HFFc6 (cell line): ENCODE measurements at regions not wholly inside any gene's neighbourhood (a gene's known extent, or its start where the extent isn't known, plus 50 kb on each side); places are given as distances from the start of the nearest gene placed in this dataset.

Source experiments
- DNase-seq: peaks from one replicate; pipeline ENCODE4 v3.0.0-alpha.2; 2018
- H3K27ac Mint-ChIP-seq: 2 replicates; pipeline ENCODE4 v1.8.0; 2020; ENCODE audit warnings: mild to moderate bottlenecking, mixed read lengths
- H3K27me3 Mint-ChIP-seq: 2 replicates; pipeline ENCODE4 v1.8.0; 2021; ENCODE audit warnings: mild to moderate bottlenecking, moderate library complexity, mixed read lengths; ENCODE audit not compliant: insufficient read depth
- H3K36me3 Mint-ChIP-seq: 2 replicates; pipeline ENCODE4 v1.8.0; 2021; ENCODE audit warnings: low read depth, mixed read lengths
- H3K4me1 Mint-ChIP-seq: 2 replicates; pipeline ENCODE4 v1.8.0; 2020; ENCODE audit warnings: low read depth, mixed read lengths
- H3K4me3 Mint-ChIP-seq: 2 replicates; pipeline ENCODE4 v1.8.0; 2020; ENCODE audit warnings: mild to moderate bottlenecking, moderate library complexity, mixed read lengths
- H3K9me3 Mint-ChIP-seq: 2 replicates; pipeline ENCODE4 v1.8.0; 2020; ENCODE audit warnings: mild to moderate bottlenecking, mixed read lengths
- CTCF ChIP-seq: fragments of 200-600 bp; sonication (generic); IDR thresholded peaks from 2 replicates; pipeline ENCODE4 v1.5.0; 2021; ENCODE audit warnings: antibody characterized with exemption, mild to moderate bottlenecking

DNA sequence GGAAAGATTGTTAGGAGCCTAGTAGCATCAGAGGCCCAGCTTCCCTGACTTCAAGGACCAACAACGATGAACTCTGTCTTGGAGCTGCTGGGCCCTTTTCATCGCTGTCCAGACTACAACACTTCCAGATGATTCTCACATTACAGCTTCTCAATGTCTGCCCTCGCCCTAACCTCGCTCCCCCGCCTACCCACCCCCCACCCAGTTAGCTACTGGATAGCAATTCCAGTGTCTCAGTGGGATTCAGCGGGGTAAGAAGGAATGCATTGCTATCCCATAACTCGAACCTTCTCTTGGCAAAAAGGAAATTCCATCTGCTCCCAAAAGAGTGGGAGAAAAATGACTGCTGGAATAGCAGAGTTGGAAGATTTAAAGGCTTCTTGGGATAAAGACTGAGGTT lies 65.0 kb downstream of the RPL37A start:
- no peak for DNase-seq
- no peaks in the 10 kb centered on the region; the same call in 1 of the 2 replicates for H3K9me3 Mint-ChIP-seq
- H3K27ac Mint-ChIP-seq, result no peak overlapping the region
- no peaks in the 10 kb centered on the region for H3K36me3 Mint-ChIP-seq
- H3K27me3 Mint-ChIP-seq, result peaks cover 35% of the 10 kb centered on the region
- H3K4me1 Mint-ChIP-seq, result peaks cover 13% of the 10 kb centered on the region
- H3K4me3 Mint-ChIP-seq, result no peak overlapping the region
- no peak for TF ChIP-seq CTCF

DNA sequence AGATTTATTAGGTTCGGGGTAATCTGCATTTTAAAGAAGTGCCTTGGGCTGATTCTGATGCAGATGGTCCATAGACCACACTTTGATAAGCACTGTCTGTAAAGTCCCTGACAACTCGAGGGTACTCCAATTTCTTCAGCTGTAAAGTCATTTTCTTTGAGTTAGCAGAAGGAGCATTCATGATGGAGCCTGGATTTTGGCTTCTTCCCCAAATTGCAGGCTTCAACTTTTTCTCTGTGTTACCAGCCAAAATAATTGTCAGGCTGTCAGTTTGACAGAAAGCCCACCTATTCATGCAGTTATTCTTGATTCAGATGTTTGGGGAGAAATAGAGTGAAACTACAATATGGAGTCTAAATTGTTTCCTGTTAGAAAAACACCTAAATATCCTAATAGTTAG lies 66.0 kb downstream of the RPL37A start:
- no peaks in the 10 kb centered on the region for H3K36me3 Mint-ChIP-seq
- H3K4me1 Mint-ChIP-seq, result peaks cover 13% of the 10 kb centered on the region
- peaks cover 42% of the 10 kb centered on the region for H3K27me3 Mint-ChIP-seq
- H3K4me3 Mint-ChIP-seq, result no peak overlapping the region
- H3K27ac Mint-ChIP-seq, result no peak overlapping the region
- no peak for DNase-seq
- no peak for TF ChIP-seq CTCF
- H3K9me3 Mint-ChIP-seq, result no peaks in the 10 kb centered on the region; the same call in 1 of the 2 replicates

DNA sequence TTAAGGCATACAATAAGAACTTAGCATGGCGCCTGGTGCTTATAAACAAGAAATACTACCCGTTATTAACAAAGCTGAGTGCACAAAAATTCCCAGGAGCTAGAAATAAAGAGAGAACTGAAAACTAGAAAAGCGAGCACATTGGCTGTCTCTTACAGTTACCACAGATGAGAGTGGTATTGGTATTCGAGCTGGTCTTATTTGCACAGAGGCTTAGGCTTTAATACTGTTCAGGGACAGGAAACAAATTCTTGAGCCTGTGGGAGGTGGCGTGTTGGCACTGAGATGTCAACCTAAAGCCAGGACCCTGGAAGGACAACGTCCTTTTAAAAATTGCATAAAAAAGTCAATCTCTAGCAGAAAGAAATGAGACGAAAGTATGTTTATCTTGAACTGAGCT lies 67.3 kb upstream of the IGFBP2 start:
- Mint-ChIP-seq H3K4me1 (peaks cover 5% of the 10 kb centered on the region), H3K36me3 (no peaks in the 10 kb centered on the region), H3K27me3 (peaks cover 39% of the 10 kb centered on the region), H3K9me3 (no peaks in the 10 kb centered on the region; the same call in 1 of the 2 replicates), H3K27ac (no peak overlapping the region), H3K4me3 (no peak overlapping the region)
- no peak for DNase-seq
- TF ChIP-seq CTCF, result no peak

DNA sequence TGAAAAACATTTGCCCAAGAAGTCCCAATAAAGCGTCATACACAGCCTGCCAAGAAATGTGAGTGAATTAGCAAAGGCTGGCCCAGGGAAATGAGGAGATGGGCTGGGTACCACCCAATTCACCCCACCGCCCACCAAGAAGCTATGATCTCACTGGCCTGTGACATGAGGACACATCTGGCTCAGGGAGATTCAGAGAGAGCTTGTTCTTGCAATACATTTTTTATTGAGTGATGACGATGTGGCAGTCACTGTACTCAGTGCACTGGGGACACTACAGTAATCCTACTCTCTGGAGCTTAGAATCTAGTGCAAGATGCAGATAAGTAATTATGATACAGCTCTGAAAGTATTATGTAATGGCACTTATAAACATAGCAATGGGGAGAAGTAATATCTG lies 64.6 kb upstream of the IGFBP2 start:
- no peak for TF ChIP-seq CTCF
- H3K36me3 Mint-ChIP-seq, result no peaks in the 10 kb centered on the region
- no peak overlapping the region for H3K4me3 Mint-ChIP-seq
- no peak overlapping the region for H3K27ac Mint-ChIP-seq
- no peaks in the 10 kb centered on the region; the same call in 1 of the 2 replicates for H3K9me3 Mint-ChIP-seq
- no peak for DNase-seq
- H3K27me3 Mint-ChIP-seq, result peaks cover 42% of the 10 kb centered on the region
- H3K4me1 Mint-ChIP-seq, result no peaks in the 10 kb centered on the region

- Mint-ChIP-seq H3K36me3 (no peaks in the 10 kb centered on the region), H3K4me1 (no peaks in the 10 kb centered on the region), H3K27me3 (peaks cover 49% of the 10 kb centered on the region), H3K4me3 (no peak overlapping the region), H3K27ac (no peak overlapping the region), H3K9me3 (no peaks in the 10 kb centered on the region; the same call in 1 of the 2 replicates)
- TF ChIP-seq CTCF, result no peak
- no peak for DNase-seq
Observed at GRCh38 chr2:216569765-216570164, 63.5 kb upstream of the IGFBP2 start.

DNA sequence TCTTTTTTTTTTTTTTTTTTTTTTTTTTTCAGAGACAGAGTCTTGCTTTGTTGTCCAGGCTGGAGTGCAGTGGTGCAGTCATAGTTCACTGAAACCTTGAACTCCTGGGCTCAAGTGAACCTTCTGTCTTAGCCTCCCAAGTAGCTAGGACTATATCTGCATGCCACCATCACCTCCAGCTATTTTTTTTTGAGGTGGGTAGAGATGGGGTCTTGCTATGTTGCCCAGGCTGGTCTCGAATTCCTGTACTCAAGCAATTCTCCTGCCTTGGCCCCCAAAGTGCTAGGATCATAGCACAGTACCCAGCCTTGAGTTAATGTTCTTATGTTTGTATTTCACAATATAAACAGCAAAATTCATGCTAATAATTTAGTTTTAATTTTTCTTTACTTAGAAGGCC lies 62.9 kb upstream of the IGFBP2 start:
- TF ChIP-seq CTCF, result no peak
- no peaks in the 10 kb centered on the region for H3K36me3 Mint-ChIP-seq
- no peak overlapping the region for H3K27ac Mint-ChIP-seq
- H3K4me1 Mint-ChIP-seq, result no peaks in the 10 kb centered on the region
- no peaks in the 10 kb centered on the region; the same call in 1 of the 2 replicates for H3K9me3 Mint-ChIP-seq
- no peak for DNase-seq
- H3K4me3 Mint-ChIP-seq, result no peak overlapping the region
- peaks cover 50% of the 10 kb centered on the region for H3K27me3 Mint-ChIP-seq
